HFF-Myc (cell line): ENCODE measurements at regions not wholly inside any gene's neighbourhood (a gene's known extent, or its start where the extent isn't known, plus 50 kb on each side); places are given as distances from the start of the nearest gene placed in this dataset.

Source experiments
- DNase-seq: peaks from one replicate; pipeline ENCODE4 v3.0.0-alpha.2; 2011; ENCODE audit warnings: low read depth; ENCODE audit errors: extremely low read depth
- H3K4me3 ChIP-seq: replicated peaks from 2 replicates; pipeline ENCODE4 v1.5.1; 2011; ENCODE audit warnings: low read depth, mild to moderate bottlenecking, control low read depth, low read length
- CTCF ChIP-seq: IDR thresholded peaks from 2 replicates; pipeline ENCODE4 v1.5.1; 2012; ENCODE audit warnings: mild to moderate bottlenecking, low read depth, low read length, control low read depth; ENCODE audit errors: missing control alignments

- no peak for TF ChIP-seq CTCF
- H3K4me3 ChIP-seq: no peak overlapping the region
- DNase-seq: no peak
Measured at GRCh38 chr15:72865486-72865885, 81.9 kb upstream of the ADPGK start.

- DNase-seq: no peak
- no peak overlapping the region for H3K4me3 ChIP-seq
- TF ChIP-seq CTCF: no peak
Measured at GRCh38 chr15:72864681-72865080, 81.1 kb upstream of the ADPGK start.

- DNase-seq: no peak
- no peak overlapping the region for H3K4me3 ChIP-seq
- TF ChIP-seq CTCF: no peak
Measured at GRCh38 chr15:72861354-72861910, 77.9 kb upstream of the ADPGK start.

DNA sequence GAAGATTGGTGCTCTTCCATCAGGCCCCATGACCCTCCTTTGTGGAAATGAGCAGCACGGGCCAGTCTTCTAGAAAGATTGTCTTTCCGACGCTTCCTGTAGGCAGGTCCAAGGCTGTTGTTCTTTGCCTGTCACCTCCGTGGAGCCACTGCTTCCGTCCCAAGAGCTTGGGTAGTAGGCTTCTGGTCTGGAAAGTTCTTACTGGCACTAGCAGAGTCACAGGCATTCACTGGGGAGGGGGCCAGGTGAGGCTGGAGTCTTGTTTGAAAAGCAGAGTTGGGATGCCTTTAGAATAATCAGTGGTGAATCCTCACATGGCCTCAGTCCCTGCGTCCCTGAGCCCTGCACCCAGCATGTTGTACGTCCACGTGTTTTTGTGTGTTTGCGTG, 76.2 kb upstream of the ADPGK start:
- H3K4me3 ChIP-seq: no peak overlapping the region
- no peak for DNase-seq
- no peak for TF ChIP-seq CTCF

DNA sequence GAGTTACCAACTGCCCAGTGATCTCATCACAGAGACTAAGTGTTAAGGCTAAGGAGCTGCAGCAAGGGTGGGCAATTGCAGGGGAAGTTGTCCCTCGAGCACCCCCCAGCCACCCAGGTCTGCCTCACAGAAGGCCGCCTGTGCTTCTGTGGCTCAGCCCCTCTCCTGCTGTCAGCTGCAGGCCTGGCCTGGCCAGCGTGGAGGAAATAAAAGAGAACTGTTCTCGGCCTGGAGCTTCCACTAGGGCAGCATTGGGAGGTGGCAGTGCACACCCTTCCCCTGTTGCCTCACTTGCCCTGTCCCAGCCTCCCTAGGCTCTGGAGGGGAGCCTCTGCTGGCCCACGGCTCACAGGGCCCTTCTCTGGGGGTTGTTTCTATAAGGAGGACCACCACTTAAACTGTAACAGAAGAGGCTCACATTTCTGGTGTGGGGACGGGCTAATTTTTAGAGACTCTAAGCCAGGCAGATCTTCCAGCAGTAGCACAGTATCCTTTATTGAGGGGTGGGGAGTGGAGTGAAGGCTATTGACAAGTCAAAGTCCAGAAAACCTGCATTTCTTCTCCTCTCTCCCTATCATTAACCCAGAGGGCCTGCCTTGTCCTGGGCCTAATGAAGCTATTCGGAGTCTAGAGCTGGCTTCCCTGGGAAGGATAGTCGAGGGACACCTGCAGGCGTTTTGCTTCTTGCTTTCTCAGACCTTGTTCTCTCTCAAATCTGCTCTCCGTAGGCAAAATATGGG, 75.6 kb upstream of the ADPGK start:
- H3K4me3 ChIP-seq: no peak overlapping the region
- DNase-seq: no peak

DNA sequence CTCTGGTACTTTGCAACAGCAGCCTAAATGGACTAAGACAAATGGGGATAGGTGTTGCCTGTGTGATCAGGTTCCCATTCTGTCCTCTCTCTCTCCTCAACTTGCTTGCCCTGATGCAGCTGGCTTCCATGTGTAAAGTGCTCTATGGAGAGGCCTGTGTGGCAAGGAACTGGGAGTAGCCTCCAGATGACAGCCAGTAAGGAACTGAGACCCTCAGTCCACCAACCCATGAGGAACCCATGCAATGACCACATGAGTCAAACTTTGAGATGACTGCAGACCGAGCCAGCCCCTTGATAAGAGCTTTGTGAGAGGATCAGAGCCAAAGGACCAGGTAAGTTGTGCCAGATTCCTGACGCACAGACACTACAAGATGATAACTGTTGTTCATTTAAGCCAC, 74.6 kb upstream of the ADPGK start:
- no peak for TF ChIP-seq CTCF
- no peak for DNase-seq
- H3K4me3 ChIP-seq: no peak overlapping the region

More for the DNA sequence above, 75.6 kb upstream of the ADPGK start:
- no peak for TF ChIP-seq CTCF
